Inflammatory macrophage treated with lipopolysaccharide for 1 hour (primary cell): ENCODE measurements at regions not wholly inside any gene's neighbourhood (a gene's known extent, or its start where the extent isn't known, plus 50 kb on each side); places are given as distances from the start of the nearest gene placed in this dataset.
"Not testable (repeated sequence)": the region's sequence is repeated elsewhere in the genome, so short reads cannot be mapped to it uniquely, and the experiment has no call there.

Experiments
- DNase-seq, 2 donors: peaks; one replicate each; pipeline ENCODE4 v3.0.0-alpha.2; 2020 to 2022

DNA sequence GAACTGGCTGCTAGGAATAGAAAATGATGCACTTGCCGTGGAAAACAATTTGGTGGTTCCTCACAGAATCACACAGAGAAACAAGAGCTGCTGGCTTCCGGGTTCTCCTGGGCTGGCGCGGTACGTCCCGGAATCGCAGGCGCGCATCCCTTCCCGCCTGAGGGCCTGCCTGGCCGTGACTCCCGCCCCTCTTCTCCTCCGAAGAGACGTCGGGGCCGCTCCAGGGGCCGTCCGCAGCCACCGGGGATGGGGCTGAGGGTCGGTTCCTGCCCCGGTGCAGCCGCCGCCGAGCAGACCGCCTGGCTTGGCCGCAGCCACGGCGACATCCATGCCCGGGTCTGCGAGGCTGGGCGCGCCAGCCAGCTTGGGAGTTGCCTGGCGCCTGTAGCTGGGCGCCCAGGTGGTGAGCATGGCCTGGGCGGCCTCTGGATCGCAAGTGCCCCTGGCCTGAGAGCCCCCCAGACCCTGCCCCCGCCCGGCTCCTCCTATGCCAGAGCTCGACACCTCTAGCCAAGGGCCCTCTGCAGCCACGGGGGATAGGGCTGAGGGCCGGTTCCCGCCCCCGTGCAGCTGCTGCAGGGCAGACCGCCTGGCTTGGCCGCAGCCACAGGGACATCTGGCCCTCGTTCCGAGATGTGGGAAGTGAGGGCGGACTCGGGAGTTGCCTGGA is 83.9 kb upstream of the ZNG1F start:
- not testable (repeated sequence) for DNase-seq

DNA sequence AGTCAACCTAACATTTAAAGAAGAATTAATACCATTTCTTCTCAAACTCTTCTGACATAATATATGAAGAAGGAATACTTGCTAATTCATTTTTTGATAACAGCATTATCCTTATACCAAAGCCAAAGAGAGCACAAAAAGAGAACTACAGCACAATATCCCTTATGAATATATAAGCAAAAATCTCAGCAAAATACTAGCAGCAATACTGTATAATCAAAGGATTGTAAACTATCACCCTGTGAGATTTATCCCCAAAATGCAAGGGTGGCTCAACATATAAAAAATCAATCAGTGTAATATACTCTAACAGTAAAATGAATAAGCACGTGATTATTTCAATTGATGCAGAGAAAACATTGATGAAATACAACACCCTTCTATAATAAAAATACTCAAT is 81.9 kb upstream of the ZNG1F start:
- not testable (repeated sequence) for DNase-seq

DNA sequence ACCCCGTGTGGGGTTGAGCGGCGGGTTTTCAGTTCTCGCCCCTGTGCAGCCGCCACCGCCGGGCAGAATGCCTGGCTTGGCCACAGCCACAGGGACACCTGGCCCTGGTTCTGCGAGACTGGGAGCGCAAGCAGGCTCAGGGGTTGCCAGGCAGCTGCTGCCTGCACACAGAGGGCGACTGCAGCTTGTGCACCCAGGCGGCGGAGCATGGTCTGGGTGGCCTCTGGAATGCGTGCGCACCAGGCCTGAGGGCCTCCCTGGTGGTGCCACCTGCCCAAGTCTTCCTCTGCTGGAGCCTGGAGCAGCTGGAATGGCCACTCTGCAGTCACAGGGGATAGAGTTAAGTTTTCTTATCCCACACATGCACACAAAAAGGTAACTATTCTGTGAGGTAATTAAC is 80.4 kb upstream of the ZNG1F start:
- not testable (repeated sequence) for DNase-seq

DNA sequence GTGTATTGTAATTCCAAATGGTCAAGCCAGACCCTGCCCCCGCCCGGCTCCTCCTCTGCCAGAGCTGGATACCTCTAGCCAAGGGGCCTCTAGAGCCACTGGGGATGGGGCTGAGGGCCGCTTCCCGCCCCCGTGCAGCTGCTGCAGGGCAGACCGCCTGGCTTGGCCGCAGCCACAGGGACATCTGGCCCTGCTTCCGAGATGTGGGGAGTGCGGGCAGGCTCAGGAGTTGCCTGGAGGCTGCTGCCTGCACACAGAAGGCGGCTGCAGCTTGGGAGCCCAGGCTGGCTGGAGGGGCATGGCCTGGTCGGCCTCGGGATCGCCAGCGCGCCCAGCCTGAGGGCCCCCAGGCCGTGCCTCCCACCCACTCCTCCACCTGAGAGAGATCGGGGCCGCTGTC is 79.9 kb upstream of the ZNG1F start:
- DNase-seq: not testable (repeated sequence)

DNA sequence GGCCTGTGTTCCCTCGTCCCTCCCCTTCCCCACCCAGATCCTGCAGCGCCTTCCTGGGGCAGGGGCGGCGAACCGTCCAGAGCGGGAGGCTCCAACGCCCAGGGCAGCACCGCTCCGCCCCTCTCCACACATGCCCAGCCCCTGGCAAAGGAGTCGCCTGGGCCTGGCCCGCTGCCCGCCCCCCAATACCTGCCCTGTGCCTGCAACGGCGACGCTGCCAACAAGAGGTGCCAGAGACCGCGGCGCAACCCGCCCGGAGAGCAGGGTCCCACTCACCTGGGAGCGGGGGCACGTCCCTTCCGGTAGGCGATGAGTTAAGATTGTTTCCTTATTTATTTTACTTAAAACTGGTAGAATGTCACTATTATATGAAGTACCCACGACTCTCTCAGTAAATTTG is 77.5 kb upstream of the ZNG1F start:
- not testable (repeated sequence) for DNase-seq

DNA sequence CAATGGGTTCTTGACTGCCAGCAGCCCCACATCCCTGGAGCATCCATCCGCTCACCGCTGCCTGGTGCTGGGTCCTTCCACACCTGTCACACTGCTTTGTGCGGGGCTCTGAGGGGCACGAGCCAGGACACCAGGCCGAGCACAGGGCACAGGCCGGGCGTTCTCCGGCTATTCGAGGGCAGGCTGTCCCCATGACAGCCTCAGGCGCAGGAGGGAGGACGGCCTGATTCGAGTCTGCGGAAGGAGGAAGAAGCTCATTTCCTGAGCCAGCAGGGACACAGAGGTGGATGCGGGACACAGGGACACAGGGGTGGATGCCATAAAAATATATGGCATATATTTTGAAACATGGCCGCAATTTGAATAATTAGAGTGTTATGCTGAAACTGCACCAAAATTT is 76.9 kb upstream of the ZNG1F start:
- not testable (repeated sequence) for DNase-seq

DNA sequence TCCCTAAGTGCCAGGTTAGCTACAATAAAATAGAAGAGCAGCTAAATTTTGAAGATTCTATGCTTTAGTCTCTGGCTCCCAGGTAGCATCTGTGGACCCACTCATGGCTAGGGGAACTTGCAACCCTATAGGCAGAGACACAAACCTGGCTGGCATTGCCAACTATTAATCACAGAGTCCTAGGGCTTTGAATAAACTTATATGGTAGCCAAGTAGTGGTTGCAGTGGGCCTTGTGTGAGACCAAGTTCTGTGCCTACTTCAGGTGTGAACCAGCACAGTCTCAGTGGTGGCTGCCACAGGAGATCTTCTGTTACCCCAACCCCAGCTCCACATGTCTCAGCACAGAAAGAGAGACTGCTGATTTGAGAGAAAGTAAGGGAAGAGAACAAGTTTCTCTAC is 62.9 kb upstream of the ZNG1F start:
- not testable (repeated sequence) for DNase-seq

DNA sequence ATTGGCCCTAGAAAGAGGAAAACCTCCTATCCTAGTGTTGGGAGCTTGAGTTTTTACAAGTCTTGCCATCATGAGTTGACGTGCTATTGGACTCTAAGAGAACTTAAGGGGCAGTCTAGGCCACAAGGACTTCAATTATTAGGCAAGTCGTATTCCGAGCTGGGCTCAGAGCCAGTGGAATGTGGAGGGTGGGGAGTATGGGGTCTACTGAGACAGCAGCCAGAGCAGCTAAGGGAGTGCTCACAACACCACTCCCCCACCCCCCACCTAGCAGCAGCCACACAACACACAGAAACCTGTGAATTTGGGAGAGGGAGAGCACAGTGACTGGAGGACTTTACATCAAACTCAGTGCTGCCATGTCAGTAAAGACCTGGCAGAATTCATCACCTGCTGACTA is 62.0 kb upstream of the ZNG1F start:
- DNase-seq: not testable (repeated sequence)

DNA sequence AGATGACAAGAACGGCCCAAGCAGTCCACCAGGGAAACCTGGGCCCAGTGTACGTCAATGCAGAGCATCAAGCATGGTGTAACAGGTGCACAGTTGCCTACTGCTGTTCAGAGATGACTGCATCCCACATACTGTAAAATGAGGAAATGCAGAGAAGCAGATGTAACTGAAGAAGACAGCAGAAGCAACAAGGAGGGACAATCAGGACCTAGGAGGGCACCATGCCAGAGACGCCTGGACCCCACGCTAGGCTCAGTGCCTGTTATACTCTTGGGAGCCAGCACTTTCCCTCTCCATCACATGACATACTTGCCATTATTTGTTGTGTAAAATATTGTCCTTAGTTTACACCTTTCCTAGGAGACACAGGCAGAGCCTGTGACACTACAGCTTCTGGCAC is 57.6 kb upstream of the ZNG1F start:
- DNase-seq: not testable (repeated sequence)
